ENCODE measurements at regions not wholly inside any gene's neighbourhood (a gene's known extent, or its start where the extent isn't known, plus 50 kb on each side); places are given as distances from the start of the nearest gene placed in this dataset.

DNA sequence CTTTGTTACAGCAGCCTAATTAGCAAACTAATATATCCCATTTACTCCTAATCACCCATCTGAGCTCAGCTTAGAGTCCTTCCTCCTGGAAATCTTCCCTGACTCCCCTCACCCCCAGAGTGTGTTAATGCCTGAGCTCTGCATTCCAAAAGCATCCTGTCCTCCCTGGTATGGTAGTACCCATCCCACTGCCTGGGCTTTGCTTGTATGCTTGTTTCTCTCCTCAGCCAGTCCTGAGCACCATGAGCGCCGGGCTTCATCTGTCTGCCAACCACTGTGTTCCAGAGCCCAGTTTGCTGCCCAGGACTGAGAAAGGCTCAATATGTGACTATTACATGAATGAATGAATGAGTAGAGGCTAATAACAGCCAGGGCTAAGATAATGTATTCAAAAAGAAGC, 272.4 kb downstream of the CDK5RAP2 start:
- FAIRE-seq (no peak), DNase-seq (ENCODE audit: low read depth, low spot score) (no peak)
- Histone ChIP-seq H3K27ac (ENCODE audit: insufficient read depth, low read depth, low read length) (no peak overlapping the region), H3K27me3 (ENCODE audit: control insufficient read depth in 2 of 2, insufficient read depth in 2 of 2, low read length in 2 of 2) (no peaks in the 10 kb centered on the region), H3K4me3 (replicated peaks in 1 of 3; ENCODE audit: insufficient read depth in 1 of 3, low read depth in 1 of 3, low read length in 3 of 3) (no peak overlapping the region), H3K79me2 (ENCODE audit: control insufficient read depth, insufficient read depth, low read length) (no peaks in the 10 kb centered on the region), H2AFZ (ENCODE audit: low read depth, low read length) (no peak overlapping the region), H3K9me1 (replicated peaks; ENCODE audit: control insufficient read depth, extremely low read depth, insufficient read depth, low read length) (no peaks in the 10 kb centered on the region), H3K9ac (replicated peaks; ENCODE audit: extremely low read depth, insufficient read depth, low read length) (no peak overlapping the region), H3K4me1 (ENCODE audit: control insufficient read depth, extremely low read depth, insufficient read depth, low read length) (no peaks in the 10 kb centered on the region), H3K9me3 (replicated peaks; ENCODE audit: control insufficient read depth, insufficient read depth, low read length) (no peaks in the 10 kb centered on the region), H4K20me1 (replicated peaks; ENCODE audit: control insufficient read depth, extremely low read depth, insufficient read depth, low read length) (no peaks in the 10 kb centered on the region), H3K36me3 (ENCODE audit: control insufficient read depth in 2 of 2, extremely low read depth in 1 of 2, insufficient read depth in 2 of 2, low read length in 2 of 2) (no peaks in the 10 kb centered on the region), H3K4me2 (ENCODE audit: insufficient read depth, low read length) (no peak overlapping the region)
- intact Hi-C loops (cut with micrococcal nuclease), result no loop called here
- dilution Hi-C loops (cut with MboI; ENCODE audit: extremely low pct_ligation_motif_present, low sequenced_read_pairs), result no loop called here
- ChIA-PET CTCF (no interaction called here), POLR2A (interaction anchor here (0.6 kb wide), 1 partner anchor 59 kb away, joined by 3 read pairs; no protein-coding TSS in a partner anchor)
- TF ChIP-seq, protein P1, sequence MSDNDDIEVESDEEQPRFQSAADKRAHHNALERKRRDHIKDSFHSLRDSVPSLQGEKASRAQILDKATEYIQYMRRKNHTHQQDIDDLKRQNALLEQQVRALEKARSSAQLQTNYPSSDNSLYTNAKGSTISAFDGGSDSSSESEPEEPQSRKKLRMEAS (IDR thresholded peaks at IDR 0.05; ENCODE audit: insufficient read depth, insufficient read length), result no peak
- TF ChIP-seq, protein P2, sequence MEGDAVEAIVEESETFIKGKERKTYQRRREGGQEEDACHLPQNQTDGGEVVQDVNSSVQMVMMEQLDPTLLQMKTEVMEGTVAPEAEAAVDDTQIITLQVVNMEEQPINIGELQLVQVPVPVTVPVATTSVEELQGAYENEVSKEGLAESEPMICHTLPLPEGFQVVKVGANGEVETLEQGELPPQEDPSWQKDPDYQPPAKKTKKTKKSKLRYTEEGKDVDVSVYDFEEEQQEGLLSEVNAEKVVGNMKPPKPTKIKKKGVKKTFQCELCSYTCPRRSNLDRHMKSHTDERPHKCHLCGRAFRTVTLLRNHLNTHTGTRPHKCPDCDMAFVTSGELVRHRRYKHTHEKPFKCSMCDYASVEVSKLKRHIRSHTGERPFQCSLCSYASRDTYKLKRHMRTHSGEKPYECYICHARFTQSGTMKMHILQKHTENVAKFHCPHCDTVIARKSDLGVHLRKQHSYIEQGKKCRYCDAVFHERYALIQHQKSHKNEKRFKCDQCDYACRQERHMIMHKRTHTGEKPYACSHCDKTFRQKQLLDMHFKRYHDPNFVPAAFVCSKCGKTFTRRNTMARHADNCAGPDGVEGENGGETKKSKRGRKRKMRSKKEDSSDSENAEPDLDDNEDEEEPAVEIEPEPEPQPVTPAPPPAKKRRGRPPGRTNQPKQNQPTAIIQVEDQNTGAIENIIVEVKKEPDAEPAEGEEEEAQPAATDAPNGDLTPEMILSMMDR (IDR thresholded peaks at IDR 0.05; ENCODE audit: extremely low read depth in 1 of 2, insufficient read depth in 1 of 2, low read depth in 1 of 2, low read length in 2 of 2), result no peak
- TF ChIP-seq MYC (IDR thresholded peaks at IDR 0.05; ENCODE audit: low read depth, low read length) (no peak), GATA2 (IDR thresholded peaks at IDR 0.05; ENCODE audit: insufficient read depth, insufficient read length, low read depth, low read length) (no peak), EZH2 (IDR thresholded peaks at IDR 0.05; ENCODE audit: borderline replicate concordance, low read depth, low read length, severe bottlenecking) (no peak), POLR2AphosphoS5 (IDR thresholded peaks at IDR 0.05; ENCODE audit: insufficient read depth, low read depth, low read length) (no peak), POLR2A (IDR thresholded peaks at IDR 0.05; ENCODE audit: low read depth, low read length) (no peak), JUN (IDR thresholded peaks at IDR 0.05; ENCODE audit: borderline replicate concordance, insufficient read depth, insufficient read length, low read depth) (no peak)
- BruUV-seq (replicated peaks), result no TSS peak

Measured in endothelial cell of umbilical vein (primary cell).